Panc1 (cell line): ENCODE measurements at regions not wholly inside any gene's neighbourhood (a gene's known extent, or its start where the extent isn't known, plus 50 kb on each side); places are given as distances from the start of the nearest gene placed in this dataset.

ENCODE experiments used
- ATAC-seq: fragments of 200-7000 bp; cut with Tn5 transposase; 2 replicates; pipeline ENCODE4 v1.9.1; 2020; ENCODE audit warnings: mild to moderate bottlenecking, moderate library complexity
- BruUV-seq: library from RNA; stranded (reverse); fragments of 400-500 nt; replicated peaks from 2 replicates; lab custom pipeline; 2021; lab: Mats Ljungman, UMichigan
- CTCF ChIA-PET: fragments of 300-600 bp; sonication (Branson Sonifier 250); formaldehyde crosslinking; loops from one replicate; lab custom pipeline; 2022; ENCODE audit warnings: antibody characterized with exemption; lab: Charles Lee
- POLR2A ChIA-PET: fragments of 300-600 bp; sonication (Branson Sonifier 250); formaldehyde crosslinking; loops from one replicate; lab custom pipeline; 2022; ENCODE audit warnings: antibody characterized with exemption; lab: Charles Lee
- DNase-seq: peaks from one replicate; pipeline ENCODE4 v3.0.0-alpha.2; 2010; ENCODE audit warnings: low read depth, low spot score
- H3K27ac ChIP-seq: 2 replicates; pipeline ENCODE4 v1.5.1; 2011; ENCODE audit warnings: mild to moderate bottlenecking, low read length, inconsistent platforms
- H3K27me3 ChIP-seq: fragments of 200-500 bp; sonication (Bioruptor generic); 2 replicates; pipeline ENCODE4 v1.6.0; 2014; ENCODE audit warnings: low read length, inconsistent platforms; ENCODE audit not compliant: control insufficient read depth, insufficient read depth
- H3K36me3 ChIP-seq: fragments of 200-500 bp; sonication (Bioruptor generic); 2 replicates; pipeline ENCODE4 v1.5.1; 2014; ENCODE audit warnings: inconsistent platforms, mild to moderate bottlenecking, low read length, moderate library complexity; ENCODE audit not compliant: control insufficient read depth, insufficient read depth
- H3K4me1 ChIP-seq: 2 replicates; pipeline ENCODE4 v1.5.1; 2011; ENCODE audit warnings: inconsistent platforms, mild to moderate bottlenecking, low read length, moderate library complexity; ENCODE audit not compliant: control insufficient read depth, insufficient read depth
- H3K4me3 ChIP-seq, 2 experiments: 2 replicates each; pipeline ENCODE4 v1.5.1; 2011 to 2012; ENCODE audit warnings: low read depth in 2 of 2, low read length in 2 of 2, mild to moderate bottlenecking in 2 of 2, inconsistent platforms in 1 of 2, moderate library complexity in 1 of 2
- H3K9me3 ChIP-seq: fragments of 200-500 bp; sonication (Bioruptor generic); 2 replicates; pipeline ENCODE4 v1.5.1; 2014; ENCODE audit warnings: low read depth, mild to moderate bottlenecking, inconsistent platforms, low read length, moderate library complexity; ENCODE audit not compliant: control insufficient read depth, insufficient read depth
- CTCF ChIP-seq: fragments of 450-650 bp; IDR thresholded peaks from 2 replicates; pipeline ENCODE4 v1.5.1; 2017; ENCODE audit warnings: mild to moderate bottlenecking
- POLR2AphosphoS5 ChIP-seq: IDR thresholded peaks from 2 replicates; pipeline ENCODE4 v1.6.1; 2012; ENCODE audit warnings: mild to moderate bottlenecking, low read depth, low read length, moderate library complexity
- REST ChIP-seq, 2 experiments: IDR thresholded peaks; 2 replicates each; pipeline ENCODE4 v1.6.1; 2011 to 2012; ENCODE audit warnings: low read depth in 2 of 2, control low read depth in 1 of 2, low read length in 1 of 2, mild to moderate bottlenecking in 1 of 2, moderate library complexity in 1 of 2; ENCODE audit not compliant: insufficient read depth in 1 of 2
- SIN3A ChIP-seq: IDR thresholded peaks from 2 replicates; pipeline ENCODE4 v1.6.1; 2012; ENCODE audit warnings: low read depth, mild to moderate bottlenecking, low read length, moderate library complexity, borderline replicate concordance; ENCODE audit not compliant: insufficient read depth
- TCF7L2 ChIP-seq: IDR thresholded peaks from 2 replicates; pipeline ENCODE4 v1.6.1; 2011; ENCODE audit warnings: mild to moderate bottlenecking, low read depth, low read length, inconsistent platforms
- in situ Hi-C: cut with HindIII; loops from 2 replicates; pipeline ENCODE4 v1.10.0; 2016; ENCODE audit warnings: low sequenced_read_pairs, low pct_unique_long_range_greater_than_20kb
- intact Hi-C: fragments of 100-400 bp; cut with micrococcal nuclease; formaldehyde crosslinking; loops from one replicate; pipeline ENCODE4 v1.10.0; 2022; ENCODE audit not compliant: unreplicated experiment

- POLR2A ChIA-PET, result interaction anchor here (0.6 kb wide), 1 partner anchor 29 kb away, joined by 3 read pairs; no protein-coding TSS in a partner anchor
- in situ Hi-C loops, result no loop called here
- H3K9me3 ChIP-seq, result no peaks in the 10 kb centered on the region
- CTCF ChIA-PET, result no interaction called here
- H3K4me3 ChIP-seq, result no peak overlapping the region
- no peak for ATAC-seq
- intact Hi-C loops, result no loop called here
- no peaks in the 10 kb centered on the region for H3K4me1 ChIP-seq
- TF ChIP-seq REST (IDR thresholded peaks at IDR 0.05; ENCODE audit: insufficient read depth in 1 of 2, low read depth in 2 of 2, low read length in 1 of 2) (no peak), POLR2AphosphoS5 (no peak)
- H3K27ac ChIP-seq, result no peak overlapping the region
- DNase-seq, result no peak
- no peaks in the 10 kb centered on the region for H3K27me3 ChIP-seq
- no peaks in the 10 kb centered on the region for H3K36me3 ChIP-seq
- BruUV-seq, result no TSS peak
These were observed 119.3 kb upstream of the TOM1L1 start for GRCh38 chr17:54781389-54781788.

GRCh38 chr17:54784305-54784704, 116.3 kb upstream of the TOM1L1 start:
- intact Hi-C loops, result no loop called here
- no peaks in the 10 kb centered on the region for H3K36me3 ChIP-seq
- DNase-seq (no peak), ATAC-seq (no peak)
- CTCF ChIA-PET, result no interaction called here
- H3K4me3 ChIP-seq, result no peak overlapping the region
- H3K9me3 ChIP-seq, result no peaks in the 10 kb centered on the region
- H3K27me3 ChIP-seq, result no peaks in the 10 kb centered on the region
- H3K4me1 ChIP-seq, result no peaks in the 10 kb centered on the region
- TF ChIP-seq CTCF, result no peak
- no peak for TF ChIP-seq REST (IDR thresholded peaks at IDR 0.05; ENCODE audit: insufficient read depth in 1 of 2, low read depth in 2 of 2, low read length in 1 of 2)
- TF ChIP-seq POLR2AphosphoS5, result no peak
- no peak for TF ChIP-seq TCF7L2
- TF ChIP-seq SIN3A, result no peak
- no peak overlapping the region for H3K27ac ChIP-seq
- in situ Hi-C loops, result no loop called here
- POLR2A ChIA-PET, result no interaction called here
- BruUV-seq, result no TSS peak
